HG02798 (cell line): ENCODE measurements at regions not wholly inside any gene's neighbourhood (a gene's known extent, or its start where the extent isn't known, plus 50 kb on each side); places are given as distances from the start of the nearest gene placed in this dataset.

Experiments
- ATAC-seq: cut with Tn5 transposase; IDR thresholded peaks from one replicate; pipeline ENCODE4 v1.9.1; 2021; ENCODE audit warnings: mild to moderate bottlenecking; ENCODE audit not compliant: unreplicated experiment, poor library complexity

GRCh38 chr9:36762958-36763357, 190.3 kb downstream of the MELK start:
- ATAC-seq = no peak

- ATAC-seq = no peak
Observed at GRCh38 chr9:36763778-36764177, 191.1 kb downstream of the MELK start.

- ATAC-seq = no peak
Observed at GRCh38 chr9:36764364-36765076, 191.8 kb downstream of the MELK start.

DNA sequence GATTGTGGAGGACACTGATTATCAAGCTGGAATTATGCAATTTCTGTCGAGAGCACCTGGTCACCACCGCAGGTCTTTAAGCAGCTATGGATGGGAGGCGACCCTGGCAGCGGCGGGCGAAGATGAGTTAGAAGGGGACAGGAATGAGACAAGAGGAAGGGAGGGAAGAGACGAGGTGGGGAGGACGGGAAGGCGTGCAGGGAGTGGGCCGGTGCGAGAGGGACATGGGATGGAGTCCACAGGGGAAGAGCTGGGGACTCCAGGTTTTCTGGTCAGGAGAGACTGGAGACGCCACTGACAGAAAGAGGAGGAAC, 192.3 kb downstream of the MELK start:
- no peak for ATAC-seq

DNA sequence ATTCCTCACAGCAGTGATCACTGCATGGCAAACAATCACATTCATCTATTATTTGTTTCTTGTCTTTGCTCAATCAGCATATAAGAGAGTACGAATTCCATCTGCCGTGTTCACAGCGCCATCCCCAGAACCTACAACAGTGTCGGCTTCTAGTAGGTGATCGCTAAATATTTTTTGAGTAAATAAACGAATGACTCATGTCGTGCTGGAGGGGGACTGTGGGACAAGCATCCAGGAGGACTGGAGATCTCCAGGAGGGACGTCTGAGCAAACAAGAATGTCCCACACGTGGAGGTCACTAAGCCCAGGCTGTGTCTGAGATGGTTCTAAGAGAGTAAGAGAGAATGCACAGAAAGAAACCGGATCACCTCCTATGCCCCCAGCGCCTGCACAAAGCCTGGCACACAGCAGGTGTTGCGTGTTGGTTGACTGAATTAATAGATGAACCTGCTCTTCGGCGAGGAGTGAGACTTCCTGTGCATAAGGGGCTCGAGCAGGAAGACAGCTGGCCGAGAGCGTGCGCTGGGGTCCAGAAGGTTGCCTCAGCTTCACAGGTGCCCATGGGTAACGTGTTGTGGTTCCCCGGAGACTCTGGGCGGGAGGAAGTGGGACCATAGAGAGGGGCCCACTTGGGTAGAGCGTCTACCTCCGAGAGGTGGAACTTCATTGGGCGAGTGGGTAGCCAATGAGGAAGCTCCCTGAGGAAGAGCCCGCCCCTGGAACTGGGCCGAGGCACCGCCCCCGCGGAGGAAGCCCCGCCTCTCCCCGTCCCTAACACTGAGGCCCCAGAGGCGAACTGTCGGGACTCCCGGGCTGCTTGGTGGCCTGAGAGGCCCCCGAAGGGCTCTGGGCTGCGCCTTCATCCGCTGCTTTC, 193.0 kb downstream of the MELK start:
- peak; percentile 99 for ATAC-seq

DNA sequence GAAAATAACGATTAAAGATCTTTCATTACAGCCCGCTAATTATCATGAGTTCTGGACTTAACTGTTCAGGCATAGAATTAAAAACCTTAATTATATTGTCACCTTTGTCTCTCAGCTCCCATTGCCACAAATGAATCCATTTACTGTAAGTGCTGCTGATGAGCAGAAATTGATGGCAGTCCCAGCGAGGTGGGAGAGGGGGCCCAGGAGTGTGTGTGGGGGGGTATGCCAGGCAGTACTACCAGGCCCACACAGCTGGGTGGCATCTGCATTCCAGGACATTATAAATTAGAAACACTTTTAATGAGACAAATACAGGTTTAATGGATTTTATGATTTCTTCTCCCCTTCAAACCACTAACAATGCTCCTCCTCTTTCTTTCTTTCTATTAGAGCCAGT, 196.0 kb downstream of the MELK start:
- no peak for ATAC-seq

DNA sequence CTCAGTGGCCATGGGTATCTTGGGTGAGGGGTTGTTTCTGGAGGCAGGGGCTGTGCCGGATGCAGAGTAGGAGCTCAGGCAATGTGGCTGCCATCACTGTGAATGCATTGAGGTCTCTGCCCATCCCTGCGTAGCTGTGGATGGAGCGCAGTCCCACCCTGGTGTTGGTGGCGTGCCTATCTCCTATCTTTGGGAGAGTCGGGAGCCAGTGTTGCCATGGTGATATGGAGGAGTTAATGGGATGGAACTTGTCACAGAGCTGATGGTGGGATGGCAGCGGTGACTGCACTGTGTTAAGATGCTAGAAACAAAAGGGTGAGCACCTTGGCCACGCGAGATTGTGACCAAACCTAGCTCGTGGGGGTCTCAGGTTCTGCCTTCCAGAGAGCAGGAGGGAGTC, 197.3 kb downstream of the MELK start:
- no peak for ATAC-seq

DNA sequence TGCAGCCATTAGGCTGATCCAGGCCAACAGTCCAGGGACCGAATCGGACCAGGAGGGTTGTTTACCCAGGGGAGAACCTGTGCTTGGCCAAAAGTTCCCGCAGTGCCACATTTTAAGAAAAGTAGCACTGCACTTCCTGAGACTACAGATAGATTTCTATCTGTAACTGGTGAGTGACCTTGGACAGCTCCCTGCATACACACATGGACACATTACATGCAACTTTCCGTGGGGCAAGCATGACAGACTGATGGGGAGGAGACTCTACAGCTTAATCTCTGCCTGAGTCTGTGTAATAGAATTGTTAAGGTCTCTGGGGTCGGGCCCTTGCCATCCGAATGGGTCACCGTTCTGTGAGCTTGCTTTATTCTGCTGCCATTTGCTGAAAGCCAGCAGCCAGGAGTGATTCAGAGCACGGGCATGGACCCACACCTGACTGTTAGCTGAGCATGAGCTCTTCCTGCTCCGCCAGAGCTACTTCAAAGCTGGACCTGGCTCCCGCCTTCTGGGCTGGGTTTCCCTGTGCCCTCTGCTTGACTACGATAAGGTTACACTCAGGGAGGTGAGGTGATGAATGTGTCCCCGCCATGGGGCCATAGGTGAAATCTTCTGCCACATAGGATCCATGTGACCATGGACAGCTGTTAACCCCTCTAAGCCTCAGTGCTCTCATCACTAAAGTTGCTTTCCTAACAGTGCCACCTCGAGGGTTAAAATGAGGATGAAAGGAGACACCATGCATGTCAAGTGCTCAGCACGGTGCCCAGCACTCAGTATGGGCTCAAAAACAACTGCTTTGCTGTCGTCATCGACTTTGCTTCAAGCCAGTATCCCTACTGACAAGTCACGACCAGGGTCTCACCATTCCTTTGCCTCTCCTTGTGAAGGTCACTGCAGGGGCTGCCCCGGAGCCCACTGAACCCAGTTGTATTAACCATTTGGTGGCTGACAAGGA, 200.0 kb downstream of the MELK start:
- no peak for ATAC-seq

- no peak for ATAC-seq
Observed at GRCh38 chr9:36778682-36779081, 206.0 kb downstream of the MELK start.

DNA sequence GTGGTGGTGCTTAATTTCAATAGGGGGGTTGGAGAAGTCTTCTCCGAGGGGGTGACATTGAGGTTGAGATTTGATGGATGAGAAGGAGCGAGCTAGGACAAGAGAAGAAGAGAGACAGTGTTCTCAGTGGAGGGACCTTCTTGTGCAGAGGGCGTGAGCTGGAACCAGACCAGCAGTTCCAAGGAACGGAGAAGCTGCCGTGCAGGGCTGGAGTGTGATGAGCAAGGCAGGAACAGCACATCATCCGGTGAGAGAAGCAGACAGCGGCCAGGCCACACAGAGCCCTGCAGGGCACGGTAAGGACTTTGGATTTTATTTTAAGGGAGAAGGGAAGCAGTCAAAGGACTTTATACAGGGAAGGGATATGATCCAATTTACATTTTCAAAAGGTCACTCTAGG, 206.9 kb downstream of the MELK start:
- ATAC-seq = no peak

DNA sequence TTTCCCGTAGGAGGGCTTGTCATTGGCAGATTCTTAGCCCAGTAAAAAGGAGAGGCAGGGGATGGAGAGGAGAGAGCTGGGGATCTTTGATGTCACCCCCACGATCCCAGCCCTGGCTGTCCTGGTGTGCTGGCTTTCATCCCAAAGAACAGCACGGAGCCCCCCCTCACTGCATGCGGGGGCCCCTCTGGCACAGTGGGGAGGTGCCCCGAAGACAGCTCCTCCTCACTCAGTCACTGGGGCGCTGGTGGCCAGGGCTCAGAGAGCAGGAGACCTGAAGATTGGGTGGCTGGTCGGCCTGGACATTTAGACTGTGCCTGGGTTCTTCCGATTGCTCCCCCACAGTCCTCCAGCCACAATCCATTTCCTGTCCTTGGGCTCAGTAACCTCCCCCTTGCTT, 207.5 kb downstream of the MELK start:
- no peak for ATAC-seq

GRCh38 chr9:36781533-36781932, 208.8 kb downstream of the MELK start:
- ATAC-seq = no peak
